Effector memory CD4-positive, alpha-beta T cell (primary cell): ENCODE measurements at regions not wholly inside any gene's neighbourhood (a gene's known extent, or its start where the extent isn't known, plus 50 kb on each side); places are given as distances from the start of the nearest gene placed in this dataset.

Source experiments
- DNase-seq, 3 donors: peaks; one replicate each; pipeline ENCODE4 v3.0.0-alpha.2; 2020
- H3K27ac ChIP-seq: 2 replicates; pipeline ENCODE4 v1.7.0; 2013; ENCODE audit warnings: mild to moderate bottlenecking, low read length, moderate library complexity; ENCODE audit not compliant: insufficient read depth, poor library complexity, severe bottlenecking
- H3K27me3 ChIP-seq: replicated peaks from 2 replicates; pipeline ENCODE4 v1.7.0; 2013; ENCODE audit warnings: mild to moderate bottlenecking, low read length; ENCODE audit not compliant: insufficient read depth, control insufficient read depth, poor library complexity, severe bottlenecking
- H3K36me3 ChIP-seq: 2 replicates; pipeline ENCODE4 v1.7.0; 2013; ENCODE audit warnings: mild to moderate bottlenecking, low read length, moderate library complexity; ENCODE audit not compliant: control insufficient read depth, insufficient read depth
- H3K4me1 ChIP-seq: 2 replicates; pipeline ENCODE4 v1.7.0; 2013; ENCODE audit warnings: low read length, mild to moderate bottlenecking; ENCODE audit not compliant: control insufficient read depth, insufficient read depth, poor library complexity, severe bottlenecking
- H3K4me3 ChIP-seq: 2 replicates; pipeline ENCODE4 v1.7.0; 2013; ENCODE audit warnings: low read length, low read depth, mild to moderate bottlenecking; ENCODE audit not compliant: insufficient read depth, poor library complexity, severe bottlenecking
- H3K9me3 ChIP-seq: 2 replicates; pipeline ENCODE4 v1.7.0; 2013; ENCODE audit warnings: mild to moderate bottlenecking, low read length, moderate library complexity; ENCODE audit not compliant: control insufficient read depth

DNA sequence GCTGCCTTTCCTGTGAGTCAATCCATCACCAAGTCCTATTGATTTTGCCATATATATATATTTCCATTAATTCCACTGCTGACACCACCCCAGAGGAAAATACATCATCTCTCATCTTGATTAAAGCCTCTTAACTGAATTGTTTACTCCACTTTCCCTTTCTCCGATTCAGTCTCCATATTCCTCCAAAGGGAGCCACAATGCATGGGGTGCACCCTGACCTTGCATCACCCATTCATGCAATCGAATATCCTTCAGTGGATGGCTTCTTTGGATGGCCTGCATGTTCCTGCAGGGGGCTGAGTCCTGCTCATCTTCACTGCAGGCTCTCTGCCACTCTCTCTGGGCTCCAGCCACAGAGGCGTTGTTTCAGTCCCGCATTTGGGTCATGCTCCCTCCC lies 231.0 kb downstream of the SNX18 start:
- no peaks in the 10 kb centered on the region for H3K9me3 ChIP-seq
- H3K27me3 ChIP-seq = no peaks in the 10 kb centered on the region
- H3K4me1 ChIP-seq = peaks cover 21% of the 10 kb centered on the region
- H3K4me3 ChIP-seq = no peak overlapping the region
- no peaks in the 10 kb centered on the region for H3K36me3 ChIP-seq
- DNase-seq = no peak
- H3K27ac ChIP-seq = no peak overlapping the region

DNA sequence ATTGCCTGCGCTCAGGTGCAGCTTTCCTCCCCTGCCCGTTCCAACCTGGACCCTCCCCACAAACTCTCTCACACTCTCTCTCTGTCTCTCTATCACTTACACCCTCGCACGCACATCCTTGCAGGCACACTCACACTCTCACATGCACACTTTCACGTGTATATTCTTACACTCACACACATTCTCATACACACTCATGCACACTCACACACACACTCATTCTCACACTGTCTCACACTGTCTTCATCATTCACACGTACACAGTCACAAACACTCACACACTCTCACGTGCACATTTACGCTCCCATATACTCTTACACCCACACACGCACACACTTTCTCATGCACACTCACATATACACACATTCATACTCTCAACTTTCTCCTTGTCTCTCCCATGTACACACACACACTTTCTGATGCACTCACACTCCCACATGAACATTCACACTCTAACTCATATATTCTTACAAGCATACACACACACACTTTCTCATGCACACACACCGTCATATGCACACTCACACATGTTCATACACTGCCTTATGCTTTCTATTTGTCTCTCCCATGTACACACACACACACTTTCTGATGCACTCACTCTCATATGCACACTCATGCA lies 229.3 kb downstream of the SNX18 start:
- H3K27ac ChIP-seq = no peak overlapping the region
- no peaks in the 10 kb centered on the region for H3K27me3 ChIP-seq
- no peak for DNase-seq
- no peaks in the 10 kb centered on the region for H3K9me3 ChIP-seq
- H3K4me1 ChIP-seq = peaks cover 29% of the 10 kb centered on the region
- no peaks in the 10 kb centered on the region for H3K36me3 ChIP-seq
- H3K4me3 ChIP-seq = no peak overlapping the region

DNA sequence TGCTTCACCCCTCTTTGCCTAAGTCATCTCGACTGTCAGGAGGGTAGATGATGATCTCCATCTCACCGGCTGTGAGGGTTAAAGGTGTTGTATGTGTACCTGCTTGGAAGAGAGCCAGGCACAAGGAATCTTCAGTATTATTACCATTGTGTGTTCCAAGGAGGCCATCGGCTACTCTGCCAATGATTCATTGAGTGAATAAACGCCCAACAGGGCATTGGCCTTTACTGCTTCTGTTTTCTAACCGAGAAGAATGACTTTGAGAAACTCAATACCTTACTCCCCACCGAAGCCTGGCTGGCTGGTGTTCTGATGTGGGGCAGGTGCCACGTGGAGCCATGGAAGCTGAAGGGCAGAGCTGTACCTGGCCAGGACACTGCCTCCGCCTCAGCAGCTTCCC lies 228.8 kb downstream of the SNX18 start:
- DNase-seq = no peak
- Histone ChIP-seq H3K4me3 (no peak overlapping the region), H3K9me3 (no peaks in the 10 kb centered on the region), H3K4me1 (peaks cover 29% of the 10 kb centered on the region), H3K27ac (no peak overlapping the region), H3K27me3 (no peaks in the 10 kb centered on the region), H3K36me3 (no peaks in the 10 kb centered on the region)

DNA sequence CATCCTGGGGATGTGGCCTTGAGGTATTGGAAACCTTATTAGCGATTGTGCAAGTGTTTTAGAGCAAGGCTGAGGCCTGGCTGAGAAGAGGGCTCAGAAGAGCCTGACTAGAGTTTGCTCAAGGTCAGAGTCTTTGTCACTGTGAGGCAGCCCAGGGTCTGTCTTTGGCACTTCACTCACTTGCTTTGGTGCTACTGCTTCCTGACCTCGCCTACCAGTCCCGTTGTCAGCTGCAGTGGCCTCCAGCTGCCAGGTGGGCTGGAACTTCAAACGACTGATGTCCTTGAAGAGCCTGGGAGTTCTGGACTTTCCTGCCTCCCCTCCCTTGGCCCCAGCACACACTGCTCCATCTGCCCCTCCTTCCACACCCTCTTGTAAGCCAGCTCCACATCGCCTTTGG lies 228.0 kb downstream of the SNX18 start:
- Histone ChIP-seq H3K36me3 (no peaks in the 10 kb centered on the region), H3K4me1 (peaks cover 29% of the 10 kb centered on the region), H3K27me3 (no peaks in the 10 kb centered on the region), H3K4me3 (no peak overlapping the region), H3K9me3 (no peaks in the 10 kb centered on the region), H3K27ac (no peak overlapping the region)
- no peak for DNase-seq

DNA sequence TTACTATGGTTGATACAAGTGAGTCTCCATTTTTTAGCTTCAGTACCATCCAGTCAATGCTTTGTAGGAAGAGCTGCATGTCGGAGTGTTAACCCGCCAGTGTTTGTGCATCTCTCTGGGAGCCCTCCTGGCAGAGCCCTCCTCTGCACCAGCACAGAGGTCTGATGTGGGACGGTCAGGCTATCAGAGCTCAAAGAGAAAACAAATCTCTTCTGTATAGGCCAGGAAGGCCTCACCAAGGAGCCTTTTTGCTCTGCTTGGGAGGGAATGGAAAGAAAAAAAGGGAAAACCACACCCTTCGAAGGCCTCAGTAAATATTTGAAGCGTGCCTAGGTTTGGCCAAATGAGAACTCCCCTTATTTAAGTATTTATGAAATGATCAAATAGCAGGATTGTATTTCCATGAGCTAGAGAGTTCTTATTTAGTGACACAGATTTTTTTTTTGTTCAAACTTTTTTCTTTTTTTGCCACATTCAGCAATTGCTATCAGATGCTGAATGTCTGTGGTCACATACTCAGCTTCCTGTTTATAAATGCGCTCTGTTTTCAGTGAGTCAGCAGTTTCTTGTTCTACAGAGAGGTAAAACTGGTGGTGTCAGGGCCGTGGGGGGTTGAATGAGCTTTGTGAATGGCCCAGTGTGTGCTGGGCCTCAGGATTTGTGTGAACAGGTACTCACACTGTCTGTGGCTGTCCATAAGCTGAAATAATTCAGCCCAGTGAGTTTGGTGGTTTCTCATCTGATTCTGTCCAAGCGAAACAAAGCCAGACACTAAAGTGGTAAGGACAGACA lies 226.6 kb downstream of the SNX18 start:
- Histone ChIP-seq H3K4me3 (no peak overlapping the region), H3K9me3 (no peaks in the 10 kb centered on the region), H3K27me3 (no peaks in the 10 kb centered on the region), H3K27ac (no peak overlapping the region), H3K4me1 (peaks cover 29% of the 10 kb centered on the region), H3K36me3 (no peaks in the 10 kb centered on the region)
- DNase-seq = peak; percentile 13 to 33 (median 18)

DNA sequence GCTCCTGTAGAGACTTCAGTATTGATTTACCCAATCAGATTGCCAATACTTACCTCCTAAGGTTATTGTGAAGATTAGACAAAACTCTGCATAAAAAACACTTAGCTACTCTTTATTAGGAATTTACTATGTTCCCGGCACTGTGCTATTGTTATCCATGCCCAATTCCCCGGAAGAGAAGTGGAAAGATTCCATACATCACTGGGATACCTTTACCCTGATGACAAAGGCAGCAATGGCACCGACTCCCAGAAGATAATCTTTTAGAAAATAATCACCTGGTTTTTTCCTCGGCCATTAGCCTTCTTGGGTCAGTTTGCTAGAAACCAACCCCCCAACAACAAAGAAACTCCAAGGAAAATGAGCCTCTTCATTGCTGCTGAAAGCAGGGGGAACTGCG lies 226.0 kb downstream of the SNX18 start:
- Histone ChIP-seq H3K4me1 (peaks cover 29% of the 10 kb centered on the region), H3K27me3 (no peaks in the 10 kb centered on the region), H3K27ac (no peak overlapping the region), H3K4me3 (no peak overlapping the region), H3K9me3 (no peaks in the 10 kb centered on the region), H3K36me3 (no peaks in the 10 kb centered on the region)
- DNase-seq = no peak

DNA sequence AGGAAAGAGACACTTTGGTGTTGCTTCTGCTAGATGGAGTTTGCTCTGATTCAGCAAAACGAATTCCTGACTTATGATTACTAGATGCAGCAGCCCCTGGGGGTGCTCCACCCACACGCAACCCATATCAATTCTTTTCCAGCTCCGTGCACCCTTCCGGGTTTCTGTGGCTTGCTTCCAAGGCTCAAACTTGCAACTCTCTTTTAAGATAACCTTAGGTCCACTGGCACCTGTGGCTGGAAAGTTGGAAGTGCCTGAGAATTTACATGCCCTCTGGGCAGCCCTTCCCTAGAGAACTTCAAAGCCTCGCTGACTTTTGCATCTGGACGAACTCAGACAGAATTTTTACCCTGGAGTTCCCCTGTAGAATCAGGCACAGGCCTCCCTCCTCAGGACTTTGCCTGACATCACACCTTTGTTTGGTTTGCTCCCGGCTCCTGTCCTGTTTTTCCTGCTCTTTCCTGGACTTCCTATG lies 224.9 kb downstream of the SNX18 start:
- DNase-seq = no peak
- Histone ChIP-seq H3K36me3 (no peaks in the 10 kb centered on the region), H3K4me1 (peaks cover 29% of the 10 kb centered on the region), H3K27ac (no peak overlapping the region), H3K9me3 (no peaks in the 10 kb centered on the region), H3K27me3 (no peaks in the 10 kb centered on the region), H3K4me3 (no peak overlapping the region)

DNA sequence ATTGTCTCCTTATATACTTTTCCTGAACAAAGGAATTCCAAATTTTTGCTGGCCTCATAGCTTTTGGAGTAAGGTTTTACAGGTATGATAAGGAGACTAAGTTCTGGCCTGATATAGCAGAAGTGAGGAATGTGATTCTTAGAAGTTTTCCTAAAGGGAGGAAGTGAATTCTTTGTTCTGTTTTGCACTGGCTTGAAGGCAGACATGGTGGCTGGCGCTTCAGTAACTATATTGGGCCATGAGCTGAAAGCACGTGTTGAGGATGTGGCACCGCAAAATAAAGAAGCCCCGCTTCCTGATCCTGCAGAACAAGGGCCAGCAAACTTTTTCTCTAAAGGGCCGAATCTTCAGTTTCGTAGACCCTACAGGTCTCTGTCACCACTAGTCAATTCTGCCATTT lies 224.2 kb downstream of the SNX18 start:
- no peaks in the 10 kb centered on the region for H3K27me3 ChIP-seq
- DNase-seq = no peak
- no peaks in the 10 kb centered on the region for H3K9me3 ChIP-seq
- H3K36me3 ChIP-seq = no peaks in the 10 kb centered on the region
- H3K4me1 ChIP-seq = peaks cover 29% of the 10 kb centered on the region
- H3K4me3 ChIP-seq = no peak overlapping the region
- no peak overlapping the region for H3K27ac ChIP-seq

DNA sequence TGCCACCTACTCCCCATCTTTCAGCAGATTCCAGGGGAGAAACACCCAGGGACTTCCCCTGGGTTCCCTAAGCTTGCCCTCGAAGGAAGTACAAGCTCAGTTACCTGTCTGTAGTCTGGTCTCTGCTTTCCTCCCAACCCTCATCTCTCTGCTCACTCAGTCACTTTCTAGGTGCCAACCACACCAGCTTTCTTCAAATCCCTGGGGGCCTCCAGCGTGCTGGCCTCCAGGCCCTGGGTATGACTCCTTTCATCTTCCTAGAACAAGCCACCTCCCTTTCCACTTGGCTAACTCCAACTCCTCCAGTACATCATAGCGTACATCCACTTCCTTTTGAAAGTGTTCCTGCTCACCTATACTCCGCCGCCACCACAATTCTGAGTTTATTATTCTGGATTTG lies 222.6 kb downstream of the SNX18 start:
- no peak overlapping the region for H3K27ac ChIP-seq
- peaks cover 21% of the 10 kb centered on the region for H3K4me1 ChIP-seq
- H3K9me3 ChIP-seq = no peaks in the 10 kb centered on the region

DNA sequence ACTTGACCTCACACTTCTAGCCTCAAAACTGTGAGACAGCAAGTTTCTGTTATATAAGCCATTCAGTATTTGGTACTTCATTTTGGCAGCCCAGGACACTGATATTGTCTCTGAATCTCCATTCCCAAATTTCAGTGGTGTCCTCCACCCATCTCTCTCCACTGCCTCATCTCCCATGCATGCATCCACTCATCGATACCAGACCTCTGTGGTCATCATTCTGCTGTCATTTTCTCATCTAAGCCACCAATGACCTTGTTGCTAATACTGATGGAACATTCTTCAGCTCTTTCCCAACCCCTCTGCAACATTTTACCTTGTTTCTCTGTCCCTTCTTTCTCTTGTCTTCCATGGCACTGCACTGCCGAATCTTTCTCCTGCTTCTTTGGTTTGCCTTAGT lies 221.8 kb downstream of the SNX18 start:
- Histone ChIP-seq H3K27ac (no peak overlapping the region), H3K4me3 (no peak overlapping the region), H3K27me3 (no peaks in the 10 kb centered on the region), H3K4me1 (peaks cover 16% of the 10 kb centered on the region), H3K36me3 (no peaks in the 10 kb centered on the region), H3K9me3 (no peaks in the 10 kb centered on the region)
- DNase-seq = no peak

More for the DNA sequence above, 222.6 kb downstream of the SNX18 start:
- Histone ChIP-seq H3K27me3 (no peaks in the 10 kb centered on the region), H3K36me3 (no peaks in the 10 kb centered on the region), H3K4me3 (no peak overlapping the region)
- no peak for DNase-seq
